Nephron progenitor cell (in vitro differentiated cells): ENCODE measurements at regions not wholly inside any gene's neighbourhood (a gene's known extent, or its start where the extent isn't known, plus 50 kb on each side); places are given as distances from the start of the nearest gene placed in this dataset.

ENCODE experiments used
- DNase-seq: peaks from one replicate; pipeline ENCODE4 v3.0.0; 2021
- H3K27ac Mint-ChIP-seq: 2 replicates; pipeline ENCODE4 v1.8.0; 2021; ENCODE audit warnings: mild to moderate bottlenecking, moderate library complexity, mixed read lengths
- H3K27me3 Mint-ChIP-seq: 2 replicates; pipeline ENCODE4 v1.8.0; 2021; ENCODE audit warnings: mild to moderate bottlenecking, low read depth, mixed read lengths; ENCODE audit not compliant: poor library complexity
- H3K36me3 Mint-ChIP-seq: 2 replicates; pipeline ENCODE4 v1.8.0; 2021; ENCODE audit warnings: low read depth, mixed read lengths
- H3K4me1 Mint-ChIP-seq: 2 replicates; pipeline ENCODE4 v1.8.0; 2021; ENCODE audit warnings: mixed read lengths
- H3K4me3 Mint-ChIP-seq: 2 replicates; pipeline ENCODE4 v1.8.0; 2021; ENCODE audit warnings: mild to moderate bottlenecking, moderate library complexity, mixed read lengths
- H3K9me3 Mint-ChIP-seq: 2 replicates; pipeline ENCODE4 v1.8.0; 2021; ENCODE audit warnings: mild to moderate bottlenecking, moderate library complexity, mixed read lengths
- CTCF ChIP-seq: fragments of 200-600 bp; sonication (generic); IDR thresholded peaks from 2 replicates; pipeline ENCODE4 v1.5.0; 2021; ENCODE audit warnings: antibody characterized with exemption

DNA sequence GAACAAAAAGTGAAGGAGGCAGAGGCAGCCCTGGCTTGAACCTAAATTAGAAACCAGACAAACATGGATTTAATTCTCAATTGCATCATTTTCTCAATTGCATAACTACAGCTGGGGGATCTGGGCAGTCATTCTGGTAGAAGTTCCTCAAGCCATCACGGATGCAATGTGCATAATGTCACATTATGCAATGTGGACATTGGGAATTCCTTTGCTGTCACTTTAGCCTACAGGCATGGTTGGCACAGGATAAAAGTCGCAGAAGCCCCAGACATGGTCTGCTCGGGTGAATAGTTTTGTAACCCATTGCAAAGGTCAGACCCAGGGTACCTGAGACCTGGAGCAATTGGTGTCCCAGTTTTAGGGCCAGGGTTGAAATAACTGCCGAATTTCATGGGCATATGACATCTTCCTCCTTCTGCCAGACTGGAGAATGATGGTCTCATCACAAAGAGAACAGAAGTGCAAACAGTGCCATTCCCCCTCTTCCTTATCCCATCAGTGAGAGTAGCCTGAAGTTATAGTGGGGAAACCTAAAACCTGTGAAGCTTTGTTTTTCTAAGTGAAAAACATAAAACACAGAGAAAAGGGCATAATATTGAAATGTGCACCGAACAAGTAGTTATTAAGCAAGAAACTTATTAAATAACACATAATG lies 290.8 kb downstream of the MSX2 start:
- H3K4me3 Mint-ChIP-seq = no peak overlapping the region
- H3K36me3 Mint-ChIP-seq = no peaks in the 10 kb centered on the region
- no peak for DNase-seq
- H3K27ac Mint-ChIP-seq = no peak overlapping the region
- no peaks in the 10 kb centered on the region for H3K9me3 Mint-ChIP-seq
- peaks cover 14% of the 10 kb centered on the region for H3K4me1 Mint-ChIP-seq
- peaks cover 11% of the 10 kb centered on the region for H3K27me3 Mint-ChIP-seq
- TF ChIP-seq CTCF = no peak

DNA sequence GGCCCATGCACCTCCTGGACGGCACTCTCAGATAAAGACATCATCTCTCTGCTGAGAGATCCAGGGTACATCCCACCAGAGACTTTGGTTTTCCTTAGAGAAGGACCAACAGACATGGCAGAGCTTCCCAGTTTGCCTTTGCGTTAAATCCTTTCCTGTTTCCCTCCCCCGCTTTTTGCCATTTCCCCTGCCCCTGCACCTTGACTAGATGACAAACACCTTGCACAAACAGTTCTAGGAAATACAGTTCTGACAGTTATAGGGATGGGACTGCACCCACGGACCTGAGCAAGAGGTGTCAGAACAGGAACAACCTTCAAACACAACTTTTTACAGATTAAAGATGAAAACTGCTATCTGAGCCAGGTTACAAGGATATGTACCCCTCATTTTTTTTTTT lies 288.9 kb downstream of the MSX2 start:
- peaks cover 11% of the 10 kb centered on the region for H3K27me3 Mint-ChIP-seq
- no peak for TF ChIP-seq CTCF
- H3K36me3 Mint-ChIP-seq = no peaks in the 10 kb centered on the region
- H3K9me3 Mint-ChIP-seq = no peaks in the 10 kb centered on the region
- DNase-seq = no peak
- H3K4me1 Mint-ChIP-seq = peaks cover 14% of the 10 kb centered on the region
- no peak overlapping the region for H3K4me3 Mint-ChIP-seq
- no peak overlapping the region for H3K27ac Mint-ChIP-seq

DNA sequence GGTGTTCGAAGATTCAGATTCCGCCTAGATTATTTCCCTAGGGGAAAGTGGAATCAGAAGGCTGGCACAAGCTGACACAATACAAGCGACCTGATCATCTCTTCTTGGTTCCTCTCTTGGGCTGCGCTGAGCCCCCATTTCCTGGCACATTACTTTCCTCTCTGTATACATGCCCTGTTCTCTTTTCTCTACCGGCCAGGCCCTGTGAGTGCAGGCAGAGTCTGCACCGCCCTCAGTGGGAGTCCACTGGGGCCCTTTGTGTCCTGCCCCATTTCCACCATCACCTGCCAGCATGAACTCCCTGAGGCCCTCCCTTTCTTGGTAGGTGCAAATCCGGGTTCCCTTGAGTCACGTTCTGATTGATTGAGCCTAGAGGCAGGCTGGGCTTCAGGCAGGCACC lies 287.9 kb downstream of the MSX2 start:
- Mint-ChIP-seq H3K27ac (no peak overlapping the region), H3K4me1 (peaks cover 14% of the 10 kb centered on the region), H3K27me3 (peaks cover 11% of the 10 kb centered on the region), H3K9me3 (no peaks in the 10 kb centered on the region), H3K36me3 (no peaks in the 10 kb centered on the region), H3K4me3 (no peak overlapping the region)
- DNase-seq = no peak
- TF ChIP-seq CTCF = no peak

GRCh38 chr5:175003531-175003930 lies 279.1 kb downstream of the MSX2 start:
- no peak for TF ChIP-seq CTCF
- no peak overlapping the region for H3K4me3 Mint-ChIP-seq
- peaks cover 37% of the 10 kb centered on the region for H3K27me3 Mint-ChIP-seq
- peaks cover 6% of the 10 kb centered on the region for H3K9me3 Mint-ChIP-seq
- H3K4me1 Mint-ChIP-seq = no peaks in the 10 kb centered on the region
- no peaks in the 10 kb centered on the region for H3K36me3 Mint-ChIP-seq
- no peak for DNase-seq
- no peak overlapping the region for H3K27ac Mint-ChIP-seq

GRCh38 chr5:175001876-175002645 lies 277.7 kb downstream of the MSX2 start:
- Mint-ChIP-seq H3K4me1 (no peaks in the 10 kb centered on the region), H3K27me3 (peaks cover 38% of the 10 kb centered on the region), H3K36me3 (no peaks in the 10 kb centered on the region), H3K9me3 (peaks cover 17% of the 10 kb centered on the region), H3K27ac (no peak overlapping the region), H3K4me3 (no peak overlapping the region)
- no peak for TF ChIP-seq CTCF
- DNase-seq = no peak

- H3K4me3 Mint-ChIP-seq = no peak overlapping the region
- DNase-seq = no peak
- no peak overlapping the region for H3K27ac Mint-ChIP-seq
- H3K4me1 Mint-ChIP-seq = no peaks in the 10 kb centered on the region
- TF ChIP-seq CTCF = no peak
- H3K9me3 Mint-ChIP-seq = peaks cover 17% of the 10 kb centered on the region
- H3K27me3 Mint-ChIP-seq = peaks cover 34% of the 10 kb centered on the region
- no peaks in the 10 kb centered on the region for H3K36me3 Mint-ChIP-seq
Observed at GRCh38 chr5:175001311-175001710, 276.9 kb downstream of the MSX2 start.
